RWPE1 (cell line): ENCODE measurements at regions not wholly inside any gene's neighbourhood (a gene's known extent, or its start where the extent isn't known, plus 50 kb on each side); places are given as distances from the start of the nearest gene placed in this dataset.

Source experiments
- CTCF ChIA-PET: fragments of 350-600 bp; sonication (Branson Sonifier 250); formaldehyde crosslinking; extraction: SDS; loops from one replicate; lab custom pipeline; 2021; lab: Yijun Ruan, JAX
- POLR2A ChIA-PET: fragments of 400-600 bp; formaldehyde crosslinking; extraction: SDS; loops from one replicate; lab custom pipeline; 2020; ENCODE audit warnings: antibody characterized with exemption; ENCODE audit not compliant: low non-redundant PET; lab: Yijun Ruan, JAX
- DNase-seq: peaks from one replicate; pipeline ENCODE4 v3.0.0; 2012; ENCODE audit warnings: low spot score
- H3K27ac ChIP-seq: fragments of 450-650 bp; 2 replicates; pipeline ENCODE4 v1.5.1; 2017
- TF ChIP-seq, protein P1 (sequence below): fragments of 450-650 bp; conservative IDR thresholded peaks from 2 replicates; pipeline ENCODE4 v1.5.1; 2017; ENCODE audit warnings: low read depth, mild to moderate bottlenecking

GRCh38 chr17:70961341-70961740 is 792.0 kb downstream of the KCNJ2 start:
- ChIA-PET POLR2A (no interaction called here), CTCF (no interaction called here)
- no peak overlapping the region for H3K27ac ChIP-seq
- DNase-seq = no peak
- TF ChIP-seq, protein P1, sequence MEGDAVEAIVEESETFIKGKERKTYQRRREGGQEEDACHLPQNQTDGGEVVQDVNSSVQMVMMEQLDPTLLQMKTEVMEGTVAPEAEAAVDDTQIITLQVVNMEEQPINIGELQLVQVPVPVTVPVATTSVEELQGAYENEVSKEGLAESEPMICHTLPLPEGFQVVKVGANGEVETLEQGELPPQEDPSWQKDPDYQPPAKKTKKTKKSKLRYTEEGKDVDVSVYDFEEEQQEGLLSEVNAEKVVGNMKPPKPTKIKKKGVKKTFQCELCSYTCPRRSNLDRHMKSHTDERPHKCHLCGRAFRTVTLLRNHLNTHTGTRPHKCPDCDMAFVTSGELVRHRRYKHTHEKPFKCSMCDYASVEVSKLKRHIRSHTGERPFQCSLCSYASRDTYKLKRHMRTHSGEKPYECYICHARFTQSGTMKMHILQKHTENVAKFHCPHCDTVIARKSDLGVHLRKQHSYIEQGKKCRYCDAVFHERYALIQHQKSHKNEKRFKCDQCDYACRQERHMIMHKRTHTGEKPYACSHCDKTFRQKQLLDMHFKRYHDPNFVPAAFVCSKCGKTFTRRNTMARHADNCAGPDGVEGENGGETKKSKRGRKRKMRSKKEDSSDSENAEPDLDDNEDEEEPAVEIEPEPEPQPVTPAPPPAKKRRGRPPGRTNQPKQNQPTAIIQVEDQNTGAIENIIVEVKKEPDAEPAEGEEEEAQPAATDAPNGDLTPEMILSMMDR = no peak

- CTCF ChIA-PET = no interaction called here
- no peak overlapping the region for H3K27ac ChIP-seq
- TF ChIP-seq, protein P1 = no peak
- POLR2A ChIA-PET = no interaction called here
- DNase-seq = peak; percentile 1
Observed at GRCh38 chr17:70968302-70968701, 799.0 kb downstream of the KCNJ2 start.

- TF ChIP-seq, protein P1 = no peak
- POLR2A ChIA-PET = no interaction called here
- CTCF ChIA-PET = no interaction called here
- DNase-seq = no peak
- H3K27ac ChIP-seq = no peak overlapping the region
Observed at GRCh38 chr17:70969521-70970034, 800.2 kb downstream of the KCNJ2 start.

DNA sequence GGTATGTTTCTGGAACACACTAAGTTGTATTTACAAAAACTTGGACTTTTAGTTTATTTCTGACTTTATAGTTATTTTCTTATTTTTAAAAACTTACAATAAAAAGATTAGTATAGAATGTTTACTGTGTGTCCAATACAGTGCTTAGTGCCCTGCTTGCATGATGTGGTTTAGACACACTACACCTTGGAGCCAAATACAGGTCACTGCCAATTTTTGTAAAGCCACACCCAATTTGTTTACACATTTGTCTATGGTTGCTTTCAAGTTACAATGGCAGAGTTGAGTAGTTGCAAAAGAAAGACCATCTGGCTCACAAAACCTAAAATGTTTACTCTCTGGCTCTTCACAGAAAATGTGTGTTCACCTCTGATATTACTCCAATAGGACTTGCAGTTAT is 807.1 kb downstream of the KCNJ2 start:
- TF ChIP-seq, protein P1 = no peak
- ChIA-PET POLR2A (no interaction called here), CTCF (no interaction called here)
- DNase-seq = no peak
- no peak overlapping the region for H3K27ac ChIP-seq

GRCh38 chr17:70984873-70985272 is 815.5 kb downstream of the KCNJ2 start:
- H3K27ac ChIP-seq = no peak overlapping the region
- ChIA-PET CTCF (no interaction called here), POLR2A (no interaction called here)
- no peak for DNase-seq
- TF ChIP-seq, protein P1 = no peak

DNA sequence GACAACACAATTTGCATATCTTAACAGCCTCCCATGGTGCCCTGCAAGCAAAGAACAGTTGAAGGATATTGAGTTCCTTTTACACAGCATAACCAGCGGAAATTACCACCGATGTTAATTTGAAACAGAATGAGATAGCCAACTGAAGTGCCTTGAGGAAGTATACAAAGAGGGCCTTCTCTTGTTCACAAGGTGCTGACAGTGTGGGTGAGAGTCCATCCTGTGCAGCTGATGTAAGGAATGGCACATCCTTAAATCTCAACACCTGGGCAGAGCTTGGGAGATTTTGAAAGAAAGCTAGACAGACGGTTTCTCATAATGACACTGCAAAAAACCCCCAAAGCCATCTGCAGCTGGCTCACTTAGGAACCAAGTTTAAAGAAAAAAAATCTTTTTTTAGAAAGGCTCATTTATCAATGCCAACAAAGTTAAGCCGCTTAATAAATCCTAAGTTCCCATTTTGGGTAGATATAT is 818.6 kb downstream of the KCNJ2 start:
- no peak for DNase-seq
- CTCF ChIA-PET = no interaction called here
- no peak overlapping the region for H3K27ac ChIP-seq
- POLR2A ChIA-PET = no interaction called here
- TF ChIP-seq, protein P1 = no peak
